NCI-H774 (cell line): ENCODE measurements at regions not wholly inside any gene's neighbourhood (a gene's known extent, or its start where the extent isn't known, plus 50 kb on each side); places are given as distances from the start of the nearest gene placed in this dataset.

Source experiments
- DNase-seq: peaks from one replicate; lab custom pipeline; 2025; lab: John Stamatoyannopoulos, UW

- no peak for DNase-seq
Observed at GRCh38 chr13:97561182-97561581, 127.2 kb downstream of the RAP2A start.

GRCh38 chr13:97562962-97563361 is 129.0 kb downstream of the RAP2A start:
- no peak for DNase-seq

- no peak for DNase-seq
Observed at GRCh38 chr13:97564956-97565355, 131.0 kb downstream of the RAP2A start.

DNA sequence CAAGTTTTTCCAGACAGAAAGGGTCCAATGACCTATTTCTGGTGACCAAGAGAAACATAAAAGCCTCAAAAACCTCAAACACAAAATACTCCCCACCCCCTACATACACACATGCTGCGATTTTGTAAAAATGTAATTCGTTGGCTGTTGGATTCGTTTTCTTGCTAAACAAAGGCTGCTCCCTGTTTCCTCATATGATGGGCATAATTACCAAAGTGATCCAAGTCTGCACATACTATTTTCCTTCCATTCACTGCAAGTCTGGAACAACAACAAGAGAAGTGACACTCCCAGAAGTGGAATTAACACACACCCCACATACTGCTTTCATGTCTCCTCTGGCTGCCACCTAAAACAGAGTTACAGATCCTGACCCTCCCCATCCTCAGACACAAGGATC is 131.9 kb downstream of the RAP2A start:
- DNase-seq, result no peak

- DNase-seq, result no peak
Observed at GRCh38 chr13:97566907-97567306, 132.9 kb downstream of the RAP2A start.

DNA sequence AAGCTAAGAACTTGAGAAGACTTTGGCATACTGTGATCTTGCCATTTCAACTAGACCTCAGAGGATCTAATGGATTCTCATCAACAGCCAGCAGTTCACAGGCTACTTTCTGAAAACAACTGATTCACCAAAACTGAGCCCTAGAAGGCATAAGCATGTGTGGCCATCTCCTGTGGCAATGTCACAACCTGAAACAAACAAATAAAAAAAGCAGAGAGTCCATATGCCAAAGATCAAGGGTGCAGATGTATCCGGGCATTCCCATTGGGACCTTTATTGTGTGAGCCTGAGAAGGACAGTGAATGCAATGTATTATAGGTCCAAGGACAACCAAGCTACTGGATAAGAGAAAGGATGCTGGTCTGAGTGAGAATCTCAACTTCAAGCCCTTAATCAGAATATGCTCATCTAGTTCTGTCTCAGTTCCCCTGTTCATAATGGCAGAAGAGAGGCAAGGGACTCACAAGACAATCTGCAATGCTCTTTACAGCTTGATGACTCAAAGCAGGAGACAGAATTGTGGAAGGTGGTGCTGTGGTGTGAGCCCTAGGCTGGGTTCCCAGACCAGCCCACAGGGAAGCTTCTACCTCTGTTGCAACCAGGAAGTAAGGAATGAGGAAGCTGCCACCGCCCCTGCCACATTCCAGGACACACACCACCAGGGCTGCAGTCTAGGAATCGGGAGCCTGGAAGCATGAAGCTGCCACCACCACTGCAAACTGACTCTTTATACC is 133.7 kb downstream of the RAP2A start:
- no peak for DNase-seq

DNA sequence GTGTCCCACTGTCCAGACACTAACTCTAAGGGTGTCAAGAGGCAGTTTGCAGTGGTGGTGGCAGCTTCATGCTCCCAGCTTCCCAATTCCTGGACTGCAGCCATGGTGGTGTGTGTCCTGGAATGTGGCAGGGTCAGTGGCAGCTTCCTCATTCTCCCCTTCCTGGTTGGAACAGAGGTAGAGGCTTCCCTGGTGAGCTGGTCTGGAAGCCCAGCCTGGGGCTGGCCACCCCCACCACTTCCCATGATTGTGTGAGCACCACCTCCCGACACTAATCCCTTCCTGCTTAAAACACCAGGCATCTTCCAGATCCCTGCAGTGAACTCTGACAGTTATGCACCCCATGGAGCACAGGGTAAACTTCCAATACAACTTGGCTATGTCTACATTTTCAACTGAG is 134.9 kb downstream of the RAP2A start:
- DNase-seq, result no peak

DNA sequence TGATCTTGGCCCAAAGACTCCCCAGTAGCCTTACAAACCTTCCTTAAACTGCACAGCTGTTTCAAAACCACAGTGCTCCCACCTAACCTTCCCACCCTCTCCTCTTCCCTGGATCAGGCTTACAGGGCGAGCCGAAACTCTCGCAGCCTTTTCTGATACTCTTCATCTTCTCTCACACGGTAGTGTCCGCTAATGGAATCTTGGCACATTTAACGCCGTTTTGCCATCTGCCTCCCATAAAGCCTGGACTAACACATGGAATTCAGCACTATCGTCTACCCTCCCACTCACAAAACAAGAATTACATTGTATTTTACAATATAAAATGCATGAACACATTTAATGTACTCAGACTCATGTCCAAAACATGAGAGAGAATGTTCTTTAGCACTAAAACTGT is 135.9 kb downstream of the RAP2A start:
- DNase-seq, result no peak

DNA sequence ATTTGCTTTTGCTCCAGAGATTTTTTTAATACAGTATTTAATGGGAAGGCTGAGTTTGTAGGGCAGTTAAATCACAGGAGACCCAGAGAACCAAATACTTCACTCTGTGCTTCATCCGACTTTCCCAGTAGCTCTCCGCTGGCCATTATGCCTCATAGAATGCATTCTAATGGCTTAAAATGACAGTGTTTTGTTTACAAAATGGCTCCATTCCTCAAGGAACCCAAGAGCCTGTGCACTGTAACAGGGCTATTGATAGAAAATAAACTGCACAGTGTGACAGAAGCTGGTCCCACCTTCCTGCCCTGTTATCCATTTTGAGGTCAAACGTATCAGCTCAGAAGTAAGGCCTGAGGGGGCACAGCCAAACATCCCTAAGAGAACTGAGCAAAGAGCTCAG is 136.5 kb downstream of the RAP2A start:
- DNase-seq, result no peak

DNA sequence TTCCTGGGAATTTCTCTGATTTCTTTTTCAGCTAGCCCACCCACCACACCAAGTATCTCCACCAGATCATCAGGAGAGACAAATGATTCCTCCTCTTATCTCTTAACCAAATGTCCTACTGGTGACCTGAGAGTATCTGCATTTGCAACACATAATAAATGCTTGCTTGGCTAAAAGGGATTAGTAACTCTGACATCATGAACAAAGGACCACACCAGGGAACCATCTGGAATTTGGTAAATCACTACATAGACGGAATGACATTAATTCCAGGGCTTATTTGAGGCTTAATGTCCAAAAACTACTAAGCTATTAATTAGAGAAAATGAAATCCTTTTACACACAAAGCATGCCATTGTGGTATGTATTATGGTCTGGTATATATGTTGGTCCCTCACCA is 139.0 kb downstream of the RAP2A start:
- no peak for DNase-seq

DNA sequence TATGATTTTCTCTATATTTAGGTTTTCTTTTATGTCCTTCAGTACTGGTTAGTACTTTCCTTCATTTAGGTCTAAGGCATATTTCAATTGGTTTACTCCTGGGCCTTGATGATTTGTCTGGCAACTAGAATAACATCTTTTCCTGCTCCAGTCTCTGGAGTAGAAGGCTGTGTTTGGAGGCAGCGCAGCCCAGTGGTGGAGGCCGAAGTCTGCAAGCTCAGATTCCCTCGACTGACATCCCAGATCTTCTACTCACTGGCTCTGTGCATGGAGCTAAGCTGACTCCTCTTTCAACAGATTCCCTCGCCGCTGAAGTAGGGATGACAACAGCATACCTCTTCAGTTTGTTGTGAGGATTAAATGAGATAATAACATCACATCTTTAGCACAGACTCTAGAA is 141.0 kb downstream of the RAP2A start:
- no peak for DNase-seq

GRCh38 chr13:97577026-97577425 is 143.1 kb downstream of the RAP2A start:
- DNase-seq, result no peak

GRCh38 chr13:97582170-97582569 is 148.2 kb downstream of the RAP2A start:
- no peak for DNase-seq

DNA sequence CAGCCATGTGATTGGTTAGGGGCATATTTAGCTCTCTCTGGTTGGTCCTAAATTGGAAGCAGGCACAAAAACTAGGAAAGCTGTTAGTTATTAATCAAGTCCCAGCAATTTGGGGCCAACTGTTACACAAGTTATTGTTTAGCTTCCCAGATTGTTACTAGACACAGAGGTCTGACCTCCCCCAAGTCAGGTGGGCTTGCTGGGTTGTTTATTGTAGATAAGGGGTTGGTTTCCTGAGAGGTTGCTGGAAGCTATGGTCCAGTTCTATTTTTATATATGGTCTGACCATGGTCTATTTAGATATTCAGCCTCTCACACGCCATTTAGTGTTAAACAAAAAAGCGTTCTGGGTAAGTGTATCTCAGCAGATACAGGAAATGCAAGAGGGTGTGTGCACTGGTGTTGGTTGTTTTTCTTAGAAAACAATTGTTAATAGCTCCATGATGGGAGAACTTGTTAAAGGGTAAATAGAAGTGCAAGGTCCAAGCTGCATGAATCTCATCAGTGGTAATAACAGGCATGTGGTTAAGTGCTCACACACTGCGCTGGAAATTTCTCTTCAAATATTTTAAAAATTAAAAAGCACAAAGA is 150.0 kb downstream of the RAP2A start:
- no peak for DNase-seq

GRCh38 chr13:97586941-97587340 is 153.0 kb downstream of the RAP2A start:
- no peak for DNase-seq

DNA sequence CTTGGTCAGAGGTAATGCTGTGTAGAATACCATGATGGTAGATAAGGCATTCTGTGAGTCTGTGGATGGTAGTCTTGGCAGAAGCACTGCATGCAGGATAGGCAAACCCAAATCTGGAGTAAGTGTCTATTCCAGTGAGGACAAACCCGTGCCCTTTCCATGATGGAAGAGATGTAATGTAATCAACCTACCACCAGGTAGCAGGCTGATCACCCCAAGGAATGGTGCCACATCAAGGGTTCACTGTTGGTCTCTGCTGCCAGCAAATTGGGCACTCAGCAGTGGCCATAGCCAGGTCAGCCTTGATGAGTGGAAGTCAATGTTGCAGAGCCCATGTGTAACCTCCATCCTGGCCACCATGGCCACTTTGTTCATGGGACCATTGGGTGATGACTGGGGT is 155.0 kb downstream of the RAP2A start:
- DNase-seq, result no peak

DNA sequence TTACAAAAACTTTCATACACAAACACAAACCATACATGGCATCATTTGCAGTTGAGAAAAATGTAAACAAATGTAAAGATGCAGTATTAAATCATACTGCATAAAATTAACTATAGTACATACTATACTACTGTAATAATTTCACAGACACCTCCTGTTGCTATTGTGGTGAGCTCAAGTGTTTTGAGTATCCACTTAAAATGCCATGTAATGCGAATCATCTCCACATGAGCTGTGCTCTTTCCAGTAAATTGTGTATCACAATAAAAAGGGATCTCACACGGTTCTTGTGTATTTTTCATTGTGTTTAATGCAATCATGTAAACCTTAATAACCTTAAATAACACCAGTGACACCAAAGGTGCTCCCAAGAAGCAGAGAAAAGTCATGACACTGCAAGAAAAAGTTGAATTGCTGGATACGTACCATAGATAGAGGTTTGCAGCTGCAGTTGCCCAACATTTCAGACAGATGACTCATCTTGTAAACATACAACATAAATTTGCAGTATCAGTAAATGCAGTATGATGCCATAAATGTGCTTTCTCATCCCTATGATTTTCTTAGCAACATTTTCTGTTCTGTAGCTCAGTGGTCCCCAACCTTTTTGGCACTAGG is 166.6 kb downstream of the RAP2A start:
- DNase-seq, result no peak

GRCh38 chr13:97615266-97615665 is 181.3 kb downstream of the RAP2A start:
- DNase-seq, result no peak

- no peak for DNase-seq
Observed at GRCh38 chr13:97616385-97616784, 182.4 kb downstream of the RAP2A start.

DNA sequence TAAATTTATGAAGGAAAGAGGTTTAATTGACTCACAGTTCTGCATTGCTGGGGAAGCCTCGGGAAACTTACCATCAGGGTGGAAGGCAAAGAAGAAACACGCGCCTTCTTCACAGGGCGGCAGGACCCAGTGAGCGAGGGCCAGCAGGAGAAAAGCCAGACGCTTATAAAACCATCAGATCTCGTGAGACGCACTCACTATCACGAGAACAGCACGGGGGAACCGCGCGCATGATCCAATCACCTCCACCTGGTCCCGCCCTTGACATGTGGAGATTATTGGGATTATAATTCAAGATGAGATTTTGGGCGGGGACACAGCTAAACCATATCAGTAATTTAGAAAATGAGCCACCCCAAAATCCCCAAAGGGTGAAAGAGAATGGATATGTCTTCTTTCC is 187.1 kb downstream of the RAP2A start:
- no peak for DNase-seq

DNA sequence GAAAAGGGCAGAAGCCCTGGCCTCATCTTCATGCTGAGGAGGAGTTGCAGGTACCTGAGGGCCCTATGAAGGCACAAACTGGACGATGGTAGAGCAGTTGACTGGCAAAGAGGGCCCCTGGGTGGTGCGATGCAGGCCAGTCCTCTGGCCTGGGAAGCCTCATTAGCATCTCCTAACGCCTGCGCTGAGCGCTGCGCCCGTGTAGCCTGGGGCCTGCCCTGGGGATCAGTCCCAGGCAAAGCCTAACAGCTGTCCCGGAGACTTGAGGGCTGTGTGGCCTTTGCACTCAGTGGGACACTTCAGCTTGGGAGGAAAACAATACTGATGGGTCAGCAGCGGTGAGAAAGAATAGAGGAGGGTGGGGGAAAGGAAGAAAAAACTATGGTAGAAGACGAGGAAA is 187.7 kb downstream of the RAP2A start:
- DNase-seq, result no peak

DNA sequence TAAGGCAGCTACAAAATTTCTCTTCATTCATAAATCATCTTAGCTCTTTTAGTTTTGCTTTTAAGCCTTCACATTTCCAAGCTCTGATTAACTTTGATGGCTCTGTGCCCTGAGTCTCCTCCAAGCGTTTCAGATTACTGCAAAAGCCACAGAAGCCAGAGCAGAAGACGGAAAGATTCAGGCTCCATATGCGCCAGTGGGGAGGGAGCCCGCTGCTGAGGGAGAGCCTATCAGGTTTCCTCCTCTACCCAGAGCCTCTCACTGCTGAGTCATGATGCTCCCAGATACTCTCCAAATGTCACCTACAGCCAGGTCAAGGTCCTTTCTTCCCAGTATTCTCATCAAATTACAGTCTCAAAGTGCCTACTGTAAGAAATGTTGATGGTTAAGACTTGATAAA is 193.6 kb downstream of the RAP2A start:
- no peak for DNase-seq

DNA sequence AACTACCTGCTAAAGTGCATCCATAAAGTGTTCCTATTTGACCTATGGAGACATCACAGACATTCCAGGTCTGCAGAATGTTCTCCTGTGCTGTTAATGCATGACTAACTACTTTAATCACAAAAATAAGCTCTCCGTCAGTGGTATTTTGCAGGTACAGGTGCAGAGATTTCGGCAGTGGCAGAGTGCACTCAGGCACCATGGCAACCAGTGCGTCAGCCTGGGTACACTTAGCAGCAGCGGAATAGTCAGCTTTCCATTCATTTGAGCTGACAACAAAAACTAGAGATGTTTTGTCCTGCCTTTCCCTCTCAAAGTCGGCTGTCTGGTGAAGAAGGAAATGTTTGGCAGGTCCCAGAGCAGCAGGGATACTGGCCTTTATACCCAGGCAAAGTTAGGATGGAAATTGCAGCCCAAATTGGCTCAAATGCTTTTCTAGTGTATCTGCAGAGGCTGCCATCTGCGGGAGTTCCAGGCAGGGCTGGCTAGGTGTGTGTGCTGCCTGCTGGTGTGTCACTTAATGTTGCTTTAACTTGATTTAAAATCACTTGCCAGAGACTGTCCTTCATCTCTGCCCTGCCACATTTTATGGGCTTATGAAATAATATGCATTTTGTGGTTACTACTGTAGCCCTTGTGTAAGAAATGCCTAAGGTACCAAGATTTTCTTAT is 195.8 kb downstream of the RAP2A start:
- peak; percentile 55 for DNase-seq
